Liver (tissue), 8 donors: ENCODE measurements at regions not wholly inside any gene's neighbourhood (a gene's known extent, or its start where the extent isn't known, plus 50 kb on each side); places are given as distances from the start of the nearest gene placed in this dataset.

Source experiments
- DNase-seq: peaks from one replicate; pipeline ENCODE4 v3.0.0-alpha.2; 2017; ENCODE audit warnings: low spot score
- H3K27ac ChIP-seq, 2 donors: one replicate each; pipeline ENCODE4 v1.7.0; 2013; ENCODE audit warnings: inconsistent platforms in 2 of 2, low read length in 2 of 2, control low read depth in 1 of 2, low read depth in 1 of 2, mild to moderate bottlenecking in 1 of 2
- H3K27me3 ChIP-seq, 4 donors: one replicate each; pipeline versions ENCODE4 v1.6.1 to v1.7.0; 2013; ENCODE audit warnings: low read length in 3 of 4, inconsistent platforms in 1 of 4, mild to moderate bottlenecking in 1 of 4, moderate library complexity in 1 of 4; ENCODE audit not compliant: control insufficient read depth in 4 of 4, insufficient read depth in 4 of 4
- H3K36me3 ChIP-seq, 4 donors: one replicate each; pipeline versions ENCODE4 v1.6.1 to v1.7.0; 2013; ENCODE audit warnings: low read length in 3 of 4, mild to moderate bottlenecking in 3 of 4, low read depth in 1 of 4, moderate library complexity in 1 of 4; ENCODE audit not compliant: control insufficient read depth in 4 of 4, insufficient read depth in 3 of 4
- H3K4me1 ChIP-seq, 4 donors: one replicate each; pipeline versions ENCODE4 v1.6.1 to v1.7.0; 2013; ENCODE audit warnings: low read length in 3 of 4, mild to moderate bottlenecking in 3 of 4, moderate library complexity in 1 of 4; ENCODE audit not compliant: control insufficient read depth in 4 of 4, insufficient read depth in 4 of 4
- H3K4me3 ChIP-seq, 3 donors: one replicate each; pipeline versions ENCODE4 v1.6.1 to v1.7.0; 2013; ENCODE audit warnings: low read length in 3 of 3, control low read depth in 1 of 3, low read depth in 1 of 3, mild to moderate bottlenecking in 1 of 3
- H3K9ac ChIP-seq, 2 donors: one replicate each; pipeline ENCODE4 v1.7.0; 2013; ENCODE audit warnings: low read length in 2 of 2, mild to moderate bottlenecking in 2 of 2, moderate library complexity in 2 of 2, control low read depth in 1 of 2, low read depth in 1 of 2
- H3K9me3 ChIP-seq, 4 donors: one replicate each; pipeline versions ENCODE4 v1.6.1 to v1.7.0; 2013; ENCODE audit warnings: low read length in 3 of 4; ENCODE audit not compliant: control insufficient read depth in 4 of 4
- EGR1 ChIP-seq, 2 donors: IDR thresholded peaks; 2 replicates each; pipeline ENCODE4 v1.6.1; 2016 to 2018; ENCODE audit warnings: antibody characterized with exemption in 2 of 2, low read depth in 2 of 2
- FOXA1 ChIP-seq: IDR thresholded peaks from 2 replicates; pipeline ENCODE4 v1.6.1; 2016; ENCODE audit warnings: antibody characterized with exemption
- FOXA2 ChIP-seq: IDR thresholded peaks from 2 replicates; pipeline ENCODE4 v1.6.1; 2016; ENCODE audit warnings: antibody characterized with exemption
- GABPA ChIP-seq, 2 donors: IDR thresholded peaks in 1 of 2; conservative IDR thresholded peaks in 1 of 2; 2 replicates each; pipeline ENCODE4 v1.6.1; 2016; ENCODE audit warnings: antibody characterized with exemption in 2 of 2, mild to moderate bottlenecking in 1 of 2, moderate library complexity in 1 of 2
- HNF4A ChIP-seq, 2 donors: conservative IDR thresholded peaks; 2 replicates each; pipeline ENCODE4 v1.6.1; 2016; ENCODE audit warnings: antibody characterized with exemption in 2 of 2, mild to moderate bottlenecking in 2 of 2
- HNF4G ChIP-seq: IDR thresholded peaks from 2 replicates; pipeline ENCODE4 v1.6.1; 2016; ENCODE audit warnings: antibody characterized with exemption
- JUND ChIP-seq, 2 donors: IDR thresholded peaks; 2 replicates each; pipeline ENCODE4 v1.6.1; 2016; ENCODE audit warnings: antibody characterized with exemption in 2 of 2
- NR2F2 ChIP-seq: IDR thresholded peaks from 2 replicates; pipeline ENCODE4 v1.6.1; 2016; ENCODE audit warnings: antibody characterized with exemption
- RAD21 ChIP-seq, 2 donors: IDR thresholded peaks; 2 replicates each; pipeline ENCODE4 v1.6.1; 2016; ENCODE audit warnings: antibody characterized with exemption in 2 of 2, mild to moderate bottlenecking in 2 of 2
- RXRA ChIP-seq, 2 donors: IDR thresholded peaks; 2 replicates each; pipeline ENCODE4 v1.6.1; 2017 to 2018; ENCODE audit warnings: antibody characterized with exemption in 2 of 2, mild to moderate bottlenecking in 1 of 2
- SP1 ChIP-seq: IDR thresholded peaks from 2 replicates; pipeline ENCODE4 v1.6.1; 2018; ENCODE audit warnings: antibody characterized with exemption, mild to moderate bottlenecking
- TAF1 ChIP-seq: conservative IDR thresholded peaks from 2 replicates; pipeline ENCODE4 v1.6.1; 2016; ENCODE audit warnings: antibody characterized with exemption, mild to moderate bottlenecking
- YY1 ChIP-seq: IDR thresholded peaks from 2 replicates; pipeline ENCODE4 v1.6.1; 2016; ENCODE audit warnings: antibody characterized with exemption, mild to moderate bottlenecking
- ZBTB33 ChIP-seq: IDR thresholded peaks from 2 replicates; pipeline ENCODE4 v1.6.1; 2016; ENCODE audit warnings: antibody characterized with exemption
- WGBS: extraction: QIAGEN DNeasy Blood & Tissue Kit; methylation state at CpG from one replicate; pipeline ENCODE4 v1.1.7; 2013; 5-methylcytosine and 5-hydroxymethylcytosine counted together
- TF ChIP-seq, protein P1 (sequence below): IDR thresholded peaks from 2 replicates; pipeline ENCODE4 v1.6.1; 2016; ENCODE audit warnings: antibody characterized with exemption
- TF ChIP-seq, protein P2 (sequence below): IDR thresholded peaks from 2 replicates; pipeline ENCODE4 v1.6.1; 2016; ENCODE audit warnings: antibody characterized with exemption, mild to moderate bottlenecking
- TF ChIP-seq, protein P3 (sequence below): IDR thresholded peaks from 2 replicates; pipeline ENCODE4 v1.6.1; 2016; ENCODE audit warnings: antibody characterized with exemption
- TF ChIP-seq, protein P4 (sequence below): fragments of 150-350 bp; IDR thresholded peaks from 2 replicates; pipeline ENCODE4 v1.5.1; 2017; ENCODE audit warnings: improper control_type of control experiment, low read depth, low read length; ENCODE audit not compliant: missing input control
- donor health status: healthy.
- donor health status: healthy.
- donor health status: healthy.
- donor health status: healthy.
- donor health status: healthy.

- no peaks in the 10 kb centered on the region for H3K36me3 ChIP-seq
- no peaks in the 10 kb centered on the region for H3K9me3 ChIP-seq
- no peak for DNase-seq
- H3K9ac ChIP-seq, result no peak overlapping the region
- TF ChIP-seq, protein P1, sequence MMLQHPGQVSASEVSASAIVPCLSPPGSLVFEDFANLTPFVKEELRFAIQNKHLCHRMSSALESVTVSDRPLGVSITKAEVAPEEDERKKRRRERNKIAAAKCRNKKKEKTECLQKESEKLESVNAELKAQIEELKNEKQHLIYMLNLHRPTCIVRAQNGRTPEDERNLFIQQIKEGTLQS, result no peak
- TF ChIP-seq NR2F2, result no peak
- TF ChIP-seq SP1, result no peak
- no peak for TF ChIP-seq JUND (IDR thresholded peaks at IDR 0.05)
- no peak for TF ChIP-seq FOXA1
- TF ChIP-seq, protein P2, sequence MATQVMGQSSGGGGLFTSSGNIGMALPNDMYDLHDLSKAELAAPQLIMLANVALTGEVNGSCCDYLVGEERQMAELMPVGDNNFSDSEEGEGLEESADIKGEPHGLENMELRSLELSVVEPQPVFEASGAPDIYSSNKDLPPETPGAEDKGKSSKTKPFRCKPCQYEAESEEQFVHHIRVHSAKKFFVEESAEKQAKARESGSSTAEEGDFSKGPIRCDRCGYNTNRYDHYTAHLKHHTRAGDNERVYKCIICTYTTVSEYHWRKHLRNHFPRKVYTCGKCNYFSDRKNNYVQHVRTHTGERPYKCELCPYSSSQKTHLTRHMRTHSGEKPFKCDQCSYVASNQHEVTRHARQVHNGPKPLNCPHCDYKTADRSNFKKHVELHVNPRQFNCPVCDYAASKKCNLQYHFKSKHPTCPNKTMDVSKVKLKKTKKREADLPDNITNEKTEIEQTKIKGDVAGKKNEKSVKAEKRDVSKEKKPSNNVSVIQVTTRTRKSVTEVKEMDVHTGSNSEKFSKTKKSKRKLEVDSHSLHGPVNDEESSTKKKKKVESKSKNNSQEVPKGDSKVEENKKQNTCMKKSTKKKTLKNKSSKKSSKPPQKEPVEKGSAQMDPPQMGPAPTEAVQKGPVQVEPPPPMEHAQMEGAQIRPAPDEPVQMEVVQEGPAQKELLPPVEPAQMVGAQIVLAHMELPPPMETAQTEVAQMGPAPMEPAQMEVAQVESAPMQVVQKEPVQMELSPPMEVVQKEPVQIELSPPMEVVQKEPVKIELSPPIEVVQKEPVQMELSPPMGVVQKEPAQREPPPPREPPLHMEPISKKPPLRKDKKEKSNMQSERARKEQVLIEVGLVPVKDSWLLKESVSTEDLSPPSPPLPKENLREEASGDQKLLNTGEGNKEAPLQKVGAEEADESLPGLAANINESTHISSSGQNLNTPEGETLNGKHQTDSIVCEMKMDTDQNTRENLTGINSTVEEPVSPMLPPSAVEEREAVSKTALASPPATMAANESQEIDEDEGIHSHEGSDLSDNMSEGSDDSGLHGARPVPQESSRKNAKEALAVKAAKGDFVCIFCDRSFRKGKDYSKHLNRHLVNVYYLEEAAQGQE, result no peak
- no peak for TF ChIP-seq HNF4A (conservative IDR thresholded peaks at IDR 0.05)
- no peak for TF ChIP-seq EGR1 (IDR thresholded peaks at IDR 0.05; ENCODE audit: low read depth in 2 of 2)
- no peak for TF ChIP-seq RXRA (IDR thresholded peaks at IDR 0.05)
- TF ChIP-seq, protein P3, sequence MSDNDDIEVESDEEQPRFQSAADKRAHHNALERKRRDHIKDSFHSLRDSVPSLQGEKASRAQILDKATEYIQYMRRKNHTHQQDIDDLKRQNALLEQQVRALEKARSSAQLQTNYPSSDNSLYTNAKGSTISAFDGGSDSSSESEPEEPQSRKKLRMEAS, result no peak
- TF ChIP-seq FOXA2, result no peak
- TF ChIP-seq HNF4G, result no peak
- no peak for TF ChIP-seq TAF1
- TF ChIP-seq RAD21 (IDR thresholded peaks at IDR 0.05), result no peak
- no peak for TF ChIP-seq ZBTB33
- TF ChIP-seq YY1, result no peak
- TF ChIP-seq GABPA (IDR thresholded peaks at IDR 0.05 in 1 of 2, conservative IDR thresholded peaks at IDR 0.05 in 1 of 2), result no peak
- TF ChIP-seq, protein P4, sequence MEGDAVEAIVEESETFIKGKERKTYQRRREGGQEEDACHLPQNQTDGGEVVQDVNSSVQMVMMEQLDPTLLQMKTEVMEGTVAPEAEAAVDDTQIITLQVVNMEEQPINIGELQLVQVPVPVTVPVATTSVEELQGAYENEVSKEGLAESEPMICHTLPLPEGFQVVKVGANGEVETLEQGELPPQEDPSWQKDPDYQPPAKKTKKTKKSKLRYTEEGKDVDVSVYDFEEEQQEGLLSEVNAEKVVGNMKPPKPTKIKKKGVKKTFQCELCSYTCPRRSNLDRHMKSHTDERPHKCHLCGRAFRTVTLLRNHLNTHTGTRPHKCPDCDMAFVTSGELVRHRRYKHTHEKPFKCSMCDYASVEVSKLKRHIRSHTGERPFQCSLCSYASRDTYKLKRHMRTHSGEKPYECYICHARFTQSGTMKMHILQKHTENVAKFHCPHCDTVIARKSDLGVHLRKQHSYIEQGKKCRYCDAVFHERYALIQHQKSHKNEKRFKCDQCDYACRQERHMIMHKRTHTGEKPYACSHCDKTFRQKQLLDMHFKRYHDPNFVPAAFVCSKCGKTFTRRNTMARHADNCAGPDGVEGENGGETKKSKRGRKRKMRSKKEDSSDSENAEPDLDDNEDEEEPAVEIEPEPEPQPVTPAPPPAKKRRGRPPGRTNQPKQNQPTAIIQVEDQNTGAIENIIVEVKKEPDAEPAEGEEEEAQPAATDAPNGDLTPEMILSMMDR, result no peak
- 83% methylated on average over 9 of the region's 9 CpGs for WGBS
- no peak overlapping the region for H3K4me3 ChIP-seq
- peaks cover 0 to 3% (median 0%) of the 10 kb centered on the region in 4 donors for H3K27me3 ChIP-seq
- no peak overlapping the region for H3K27ac ChIP-seq
- H3K4me1 ChIP-seq, result no peaks in the 10 kb centered on the region
Observed at GRCh38 chr2:30373881-30374302, 73.2 kb upstream of the LCLAT1 start.
